GM08714 (cell line): ENCODE measurements at regions not wholly inside any gene's neighbourhood (a gene's known extent, or its start where the extent isn't known, plus 50 kb on each side); places are given as distances from the start of the nearest gene placed in this dataset.

Experiments
- H3K4me3 ChIP-seq: fragments of 200-500 bp; sonication (Bioruptor generic); 2 replicates; pipeline ENCODE4 v1.5.1; 2014; ENCODE audit warnings: mild to moderate bottlenecking, low read length, inconsistent platforms
- ZNF274 ChIP-seq: IDR thresholded peaks from 2 replicates; pipeline ENCODE4 v1.6.1; 2012; ENCODE audit warnings: mild to moderate bottlenecking, low read depth, low read length

- H3K4me3 ChIP-seq = no peak overlapping the region
- no peak for TF ChIP-seq ZNF274
Observed at GRCh38 chr14:76941544-76941943, 87.0 kb downstream of the IRF2BPL start.

GRCh38 chr14:76940021-76940760 lies 88.3 kb downstream of the IRF2BPL start:
- H3K4me3 ChIP-seq = no peak overlapping the region
- TF ChIP-seq ZNF274 = no peak

DNA sequence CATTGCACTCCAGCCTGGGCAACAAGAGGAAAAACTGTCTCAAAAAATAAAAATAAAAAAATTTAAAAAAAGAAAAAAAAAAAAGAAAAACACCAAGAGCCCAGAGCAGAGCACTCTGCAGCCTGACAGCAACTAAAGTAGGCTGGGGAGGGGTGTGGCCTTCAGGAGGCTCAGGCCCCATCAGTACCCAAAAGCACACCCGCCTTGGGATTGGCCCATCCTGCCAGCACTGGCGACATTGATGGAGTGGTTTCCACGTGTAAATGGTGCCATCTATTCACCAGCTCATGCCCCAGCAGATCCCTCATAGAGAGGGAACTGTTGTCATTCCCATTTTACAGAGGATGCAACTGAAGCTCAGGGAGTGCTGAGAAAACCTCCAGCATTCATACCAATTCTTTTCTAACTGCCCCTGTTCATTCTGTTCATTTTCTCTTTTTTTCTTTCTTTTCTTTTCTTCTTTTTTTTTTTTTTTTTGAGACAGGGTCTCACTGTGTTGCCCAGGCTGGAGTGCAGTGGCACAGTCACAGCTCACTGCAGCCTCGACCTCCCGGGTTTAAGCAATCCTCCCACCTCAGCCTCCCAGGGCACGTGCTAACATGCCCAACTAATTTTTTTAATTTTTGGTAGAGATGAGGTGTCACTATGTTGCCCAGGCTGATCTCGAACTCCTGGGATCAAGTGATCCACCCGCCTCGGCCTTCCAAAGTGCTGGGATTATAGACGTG lies 89.3 kb downstream of the IRF2BPL start:
- TF ChIP-seq ZNF274 = no peak
- H3K4me3 ChIP-seq = no peak overlapping the region

DNA sequence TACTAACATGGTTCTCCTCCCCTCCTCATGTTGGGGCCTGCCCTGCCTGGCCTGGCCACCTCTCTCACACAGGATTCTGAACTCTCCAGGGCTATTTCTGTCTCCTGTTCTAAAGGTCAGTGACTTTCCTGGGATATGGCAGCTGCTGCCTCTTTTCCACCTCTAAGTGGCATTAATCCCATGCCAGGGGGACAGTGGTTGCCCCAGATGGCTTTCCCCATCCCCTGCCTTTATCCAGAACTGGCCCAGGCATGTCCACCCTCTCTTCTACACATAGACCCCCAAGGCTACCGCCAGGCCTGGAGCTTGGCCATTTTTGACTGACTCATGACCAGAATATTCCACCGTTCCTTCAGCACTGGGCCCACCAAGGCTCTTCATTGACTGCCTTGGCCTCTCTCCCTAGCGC lies 90.4 kb downstream of the IRF2BPL start:
- TF ChIP-seq ZNF274 = no peak
- no peak overlapping the region for H3K4me3 ChIP-seq

DNA sequence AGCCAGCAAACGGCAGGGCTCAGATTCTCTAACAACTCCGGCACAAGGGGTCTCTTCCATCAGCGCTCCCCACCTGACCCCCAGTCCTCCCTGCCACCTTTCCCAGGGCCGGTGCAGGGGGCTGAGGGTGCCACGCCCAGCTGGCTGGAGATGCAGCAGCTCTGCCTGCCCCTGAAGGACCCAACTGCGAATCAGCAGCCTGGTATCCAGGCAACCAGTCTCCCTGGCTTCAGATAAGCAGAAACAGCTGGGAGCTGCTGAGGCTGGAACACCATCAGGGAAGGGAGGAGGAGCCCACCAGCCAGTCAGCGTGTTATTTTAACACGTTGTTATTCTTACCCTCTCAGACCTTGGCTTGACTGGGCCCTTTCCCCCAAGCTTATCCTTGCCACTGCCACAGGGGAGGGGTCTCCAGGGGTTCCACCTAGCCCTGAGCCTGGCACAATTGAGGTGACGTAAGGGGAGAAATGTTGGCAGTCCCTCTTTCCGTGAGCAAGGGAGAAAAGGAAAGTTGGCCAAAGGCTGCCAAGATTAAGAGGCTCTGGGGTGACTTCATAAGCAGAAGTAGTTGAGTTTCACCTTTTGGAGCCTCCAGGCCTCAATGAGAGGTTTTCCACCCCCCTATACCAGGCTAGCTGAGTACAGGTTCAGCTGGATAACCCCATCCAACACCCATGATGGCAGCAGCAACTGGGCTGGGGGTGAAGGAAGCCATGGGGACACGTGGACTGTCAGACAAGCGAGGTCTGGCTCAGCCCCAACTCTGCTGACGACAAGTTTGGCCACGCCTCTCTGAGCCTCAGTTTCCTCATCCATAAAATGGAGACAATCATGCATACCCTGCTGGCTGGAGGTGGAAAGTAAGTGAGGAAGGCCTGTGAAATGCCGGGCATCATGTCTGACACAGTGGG lies 91.1 kb downstream of the IRF2BPL start:
- TF ChIP-seq ZNF274 = no peak
- no peak overlapping the region for H3K4me3 ChIP-seq

GRCh38 chr14:76936483-76936882 lies 92.0 kb downstream of the IRF2BPL start:
- TF ChIP-seq ZNF274 = no peak
- no peak overlapping the region for H3K4me3 ChIP-seq

DNA sequence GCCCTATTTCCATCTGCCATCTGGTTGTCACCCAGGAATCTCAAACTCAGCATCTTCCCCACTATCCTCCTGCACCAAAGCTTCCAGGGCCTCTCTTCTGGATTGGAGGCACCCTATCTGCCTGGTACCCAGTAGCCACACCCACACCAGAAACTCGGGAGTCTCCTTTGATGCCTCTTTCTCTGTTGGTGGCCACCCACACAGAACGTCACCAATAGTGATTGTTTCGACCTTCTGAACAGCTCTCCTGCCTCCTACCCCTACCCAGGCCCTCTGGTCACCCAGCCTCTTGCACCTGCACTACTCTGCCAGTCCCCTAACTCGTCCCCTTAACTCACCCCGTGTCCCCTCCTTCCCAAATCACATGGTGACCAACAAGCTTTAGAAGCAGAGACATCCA lies 95.0 kb downstream of the IRF2BPL start:
- no peak for TF ChIP-seq ZNF274
- H3K4me3 ChIP-seq = no peak overlapping the region

DNA sequence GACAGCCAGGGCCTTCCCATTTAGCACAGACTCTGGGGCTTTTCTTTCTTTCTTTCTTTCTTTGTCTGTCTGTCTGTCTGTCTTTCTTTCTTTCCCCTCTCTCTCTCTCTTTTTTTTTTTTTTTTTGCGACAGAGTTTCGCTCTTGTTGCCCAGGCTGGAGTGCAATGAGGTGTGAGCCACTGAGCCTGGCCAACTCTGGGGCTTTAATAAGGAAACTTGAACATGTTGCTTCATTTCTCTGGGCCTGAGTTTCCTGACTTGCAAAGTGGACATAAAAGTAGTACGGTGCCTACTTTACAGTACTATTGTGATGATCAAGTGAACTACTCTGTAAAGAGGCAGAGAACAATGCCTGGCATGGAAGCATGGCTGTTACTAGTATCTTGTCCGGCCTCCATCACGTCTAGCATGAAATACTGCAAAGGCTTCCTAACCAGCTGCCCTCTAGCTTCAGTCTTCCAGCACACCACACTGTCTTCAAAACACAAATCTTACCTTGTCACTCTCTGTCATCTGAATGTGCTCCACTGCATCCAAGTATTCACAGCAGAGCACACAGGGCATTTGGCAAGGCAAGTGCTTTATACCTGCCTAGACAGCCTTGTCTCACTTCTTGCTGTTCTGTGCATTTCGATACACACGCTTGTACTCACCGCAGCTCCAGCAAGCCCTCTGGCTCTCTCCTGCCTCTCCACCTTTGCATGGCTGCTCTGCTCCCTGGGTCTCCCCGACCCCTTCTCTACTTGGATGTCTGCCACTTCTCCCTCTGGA lies 96.7 kb downstream of the IRF2BPL start:
- no peak overlapping the region for H3K4me3 ChIP-seq
- no peak for TF ChIP-seq ZNF274

GRCh38 chr14:76930549-76930948 lies 98.0 kb downstream of the IRF2BPL start:
- H3K4me3 ChIP-seq = no peak overlapping the region
- TF ChIP-seq ZNF274 = no peak

- TF ChIP-seq ZNF274 = no peak
- H3K4me3 ChIP-seq = no peak overlapping the region
Observed at GRCh38 chr14:76929927-76930326, 98.6 kb downstream of the IRF2BPL start.

DNA sequence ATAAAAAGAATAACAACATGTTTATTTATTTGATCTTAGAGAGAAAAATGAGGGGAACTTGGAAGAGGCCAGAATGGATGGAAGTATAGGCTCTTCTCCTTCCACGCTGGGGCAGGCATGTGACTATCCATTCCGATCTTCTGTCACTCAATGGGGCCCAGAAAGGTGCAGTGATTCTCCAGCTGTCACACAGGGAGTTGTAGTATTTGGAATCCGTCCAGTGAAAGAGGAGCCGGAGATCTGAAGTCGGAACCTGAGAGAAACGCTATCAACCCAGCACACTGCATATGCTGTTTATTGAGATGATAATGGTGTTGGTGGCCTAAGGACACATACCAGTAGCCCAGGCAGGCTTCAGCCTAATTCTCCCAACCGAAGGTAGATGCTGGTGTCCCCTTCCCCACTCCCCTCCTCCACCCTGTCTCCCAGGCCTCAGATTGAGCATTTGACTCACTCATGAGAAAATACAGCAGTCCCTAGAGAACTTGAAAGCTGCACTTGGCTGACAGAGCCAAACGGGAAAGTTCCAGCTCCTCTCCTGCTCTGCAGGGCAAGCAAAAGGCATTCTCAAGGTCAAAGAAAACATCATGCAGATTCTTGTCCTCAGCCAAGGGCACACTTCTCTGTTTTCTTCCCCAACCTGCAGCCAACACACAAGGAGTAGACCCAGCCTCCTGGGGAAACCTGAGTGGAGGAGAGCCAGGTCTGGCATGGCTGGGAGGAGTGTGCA lies 100.4 kb downstream of the IRF2BPL start:
- no peak for TF ChIP-seq ZNF274
- H3K4me3 ChIP-seq = no peak overlapping the region

DNA sequence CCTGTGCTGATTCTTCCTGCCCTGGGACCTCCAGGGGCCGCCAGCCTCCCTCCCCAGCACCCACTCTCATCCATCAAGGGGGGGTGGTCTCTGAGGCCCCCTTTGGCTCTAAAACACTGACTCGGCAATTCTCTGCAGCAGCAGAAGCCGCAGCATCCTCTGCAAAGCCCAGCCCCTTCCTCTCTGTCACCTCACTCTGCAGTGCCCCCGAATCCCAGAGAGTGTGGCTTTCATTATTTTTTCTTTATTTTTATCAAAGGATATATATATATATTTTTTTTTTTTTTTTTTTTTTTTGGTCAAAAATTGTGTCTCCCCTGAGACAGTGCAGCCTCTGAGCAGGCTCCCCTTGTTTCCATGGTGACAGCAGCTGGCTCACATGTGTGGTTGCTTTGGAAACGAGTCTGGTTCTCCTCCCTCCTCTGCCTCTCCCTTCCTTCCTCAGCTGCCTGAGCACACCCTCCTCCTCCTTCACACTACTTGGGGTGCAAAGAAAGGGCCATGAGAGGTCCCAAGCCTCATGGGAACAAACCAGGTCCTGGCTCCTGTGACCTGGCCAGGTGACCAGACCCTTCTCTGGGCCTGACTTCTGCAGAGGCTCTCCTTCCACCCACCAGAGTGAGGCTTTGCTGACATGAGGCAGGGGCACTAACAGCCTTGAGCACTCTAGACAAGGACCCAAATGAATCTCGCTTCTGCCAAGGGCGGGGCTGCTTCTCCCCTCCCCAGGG lies 100.5 kb downstream of the LRRC74A start:
- no peak overlapping the region for H3K4me3 ChIP-seq
- TF ChIP-seq ZNF274 = no peak

DNA sequence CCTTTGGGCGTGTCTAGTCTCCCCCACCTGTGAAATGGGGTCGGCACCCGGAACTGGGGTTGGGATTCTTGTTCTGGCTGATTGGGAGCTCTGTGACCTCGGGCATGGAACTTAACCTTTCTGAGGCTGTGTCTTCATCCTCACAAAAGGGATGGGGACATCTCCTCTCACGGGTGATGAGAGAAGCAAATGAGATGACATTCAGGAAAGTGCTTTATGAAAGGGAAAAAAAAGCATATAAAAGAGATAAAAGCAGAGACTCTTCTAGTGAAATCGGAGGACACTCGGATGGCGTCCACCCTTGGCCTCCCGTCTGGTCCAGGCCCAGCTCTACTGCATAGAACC lies 98.9 kb downstream of the LRRC74A start:
- H3K4me3 ChIP-seq = no peak overlapping the region
- no peak for TF ChIP-seq ZNF274
